ENCODE measurements at regions not wholly inside any gene's neighbourhood (a gene's known extent, or its start where the extent isn't known, plus 50 kb on each side); places are given as distances from the start of the nearest gene placed in this dataset.

GRCh38 chr10:118139321-118139720 lies 92.6 kb upstream of the RAB11FIP2 start:
- ChIA-PET CTCF (ENCODE audit: low intra/inter-chr PET ratio) (no interaction called here), POLR2A (no interaction called here)
- H3K4me3 ChIP-seq: no peak overlapping the region
- ATAC-seq (no peak), DNase-seq (ENCODE audit: extremely low read depth in 1 of 4, low spot score in 3 of 4) (no peak), FAIRE-seq (no peak)
- no peaks in the 10 kb centered on the region for H3K79me2 ChIP-seq (ENCODE audit: control insufficient read depth, insufficient read depth, low read length)
- H3K4me2 ChIP-seq (ENCODE audit: insufficient read depth, low read length): no peak overlapping the region
- no peaks in the 10 kb centered on the region for H3K4me1 ChIP-seq (replicated peaks in 1 of 2; ENCODE audit: control insufficient read depth in 2 of 2, insufficient read depth in 2 of 2, low read length in 2 of 2)
- no peak overlapping the region for H3K27ac ChIP-seq (ENCODE audit: extremely low read depth, low read depth, low read length)
- no peaks in the 10 kb centered on the region for H3K9me3 ChIP-seq (replicated peaks; ENCODE audit: control insufficient read depth, insufficient read depth, low read depth, low read length)
- H3K27me3 ChIP-seq (ENCODE audit: control insufficient read depth in 2 of 2, insufficient read depth in 2 of 2, low read length in 2 of 2): no peaks in the 10 kb centered on the region
- no peak overlapping the region for H3K9ac ChIP-seq (ENCODE audit: insufficient read depth in 1 of 2, low read depth in 2 of 2, low read length in 2 of 2)
- intact Hi-C loops (cut with micrococcal nuclease) (no loop called here), in situ Hi-C loops (cut with MboI) (no loop called here)
- H3K36me3 ChIP-seq (ENCODE audit: control insufficient read depth, insufficient read depth, low read length): no peaks in the 10 kb centered on the region
- no peaks in the 10 kb centered on the region for H4K20me1 ChIP-seq (replicated peaks; ENCODE audit: control insufficient read depth, insufficient read depth, low read length)
- BruUV-seq (replicated peaks): no TSS peak
- no peaks in the 10 kb centered on the region for H3K9me1 ChIP-seq (ENCODE audit: control insufficient read depth, insufficient read depth, low read length)
- H2AFZ ChIP-seq (ENCODE audit: low read depth, low read length): no peak overlapping the region
- TF ChIP-seq ZNF134 (CRISPR knock-in tag; conservative IDR thresholded peaks at IDR 0.05) (no peak), ZNF75A (CRISPR knock-in tag; IDR thresholded peaks at IDR 0.05) (no peak), ZNF431 (CRISPR knock-in tag; IDR thresholded peaks at IDR 0.05) (no peak), RBM15 (IDR thresholded peaks at IDR 0.05; ENCODE audit: insufficient read depth, low read length) (no peak), E2F6 (IDR thresholded peaks at IDR 0.05; ENCODE audit: borderline replicate concordance in 1 of 2, extremely low read depth in 1 of 2, insufficient read depth in 1 of 2, insufficient read length in 1 of 2, low read depth in 1 of 2, low read length in 1 of 2, poor library complexity in 1 of 2, severe bottlenecking in 1 of 2) (no peak), FOXO4 (CRISPR knock-in tag; IDR thresholded peaks at IDR 0.05) (no peak), SREBF2 (CRISPR knock-in tag; IDR thresholded peaks at IDR 0.05) (no peak), ZNF592 (IDR thresholded peaks at IDR 0.05) (no peak), E2F8 (IDR thresholded peaks at IDR 0.05; ENCODE audit: low read depth, partially characterized antibody) (no peak), VEZF1 (CRISPR knock-in tag; IDR thresholded peaks at IDR 0.05) (no peak), ATF1 (CRISPR knock-in tag; IDR thresholded peaks at IDR 0.05) (no peak), ATF1 (tag; IDR thresholded peaks at IDR 0.05) (no peak)
